Progenitor cell of endocrine pancreas (in vitro differentiated cells): ENCODE measurements at regions not wholly inside any gene's neighbourhood (a gene's known extent, or its start where the extent isn't known, plus 50 kb on each side); places are given as distances from the start of the nearest gene placed in this dataset.

Experiments
- DNase-seq: peaks from one replicate; pipeline ENCODE4 v3.0.0; 2021; ENCODE audit warnings: low spot score; ENCODE audit not compliant: unreplicated experiment
- H3K27ac Mint-ChIP-seq: 2 replicates; pipeline ENCODE4 v1.8.0; 2021; ENCODE audit warnings: mild to moderate bottlenecking, moderate library complexity, mixed read lengths
- H3K27me3 Mint-ChIP-seq: 2 replicates; pipeline ENCODE4 v1.8.0; 2021; ENCODE audit warnings: mixed read lengths
- H3K36me3 Mint-ChIP-seq: 2 replicates; pipeline ENCODE4 v1.8.0; 2022; ENCODE audit warnings: mixed read lengths; ENCODE audit not compliant: insufficient read depth
- H3K4me1 Mint-ChIP-seq: 2 replicates; pipeline ENCODE4 v1.8.0; 2021; ENCODE audit warnings: low read depth, mixed read lengths
- H3K4me3 Mint-ChIP-seq: 2 replicates; pipeline ENCODE4 v1.8.0; 2021; ENCODE audit warnings: low read depth, mild to moderate bottlenecking, moderate library complexity, mixed read lengths
- H3K9me3 Mint-ChIP-seq: 2 replicates; pipeline ENCODE4 v1.8.0; 2021; ENCODE audit warnings: low read depth, mixed read lengths
- TF ChIP-seq, protein P1 (sequence below): fragments of 200-600 bp; sonication (generic); IDR thresholded peaks from one replicate; pipeline ENCODE4 v1.5.0; 2021; ENCODE audit warnings: antibody characterized with exemption, mild to moderate bottlenecking; ENCODE audit not compliant: unreplicated experiment

DNA sequence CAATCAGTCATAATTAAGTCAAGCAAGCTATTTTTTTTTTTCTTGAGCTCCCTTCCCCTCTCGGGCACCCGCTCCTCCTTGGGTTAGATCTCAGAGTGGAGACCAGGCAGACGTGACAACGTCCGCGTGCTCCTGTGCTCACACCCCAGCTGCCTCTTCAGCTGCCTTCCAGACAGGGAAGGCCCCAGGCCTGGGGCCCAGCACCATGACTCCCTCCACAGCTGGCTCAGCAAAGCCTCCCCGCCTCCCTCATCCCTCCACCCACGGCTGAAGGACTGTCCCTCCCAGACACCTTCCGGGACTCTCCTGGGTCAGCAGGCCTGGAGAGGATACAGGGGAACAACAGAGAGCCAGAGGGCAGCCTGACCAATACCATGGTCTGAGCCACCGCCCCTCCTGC is 87.9 kb upstream of the LINGO1 start:
- H3K36me3 Mint-ChIP-seq = no peaks in the 10 kb centered on the region
- no peak overlapping the region for H3K4me3 Mint-ChIP-seq
- no peaks in the 10 kb centered on the region for H3K4me1 Mint-ChIP-seq
- no peaks in the 10 kb centered on the region for H3K27me3 Mint-ChIP-seq
- no peak for DNase-seq
- no peak overlapping the region for H3K27ac Mint-ChIP-seq
- TF ChIP-seq, protein P1, sequence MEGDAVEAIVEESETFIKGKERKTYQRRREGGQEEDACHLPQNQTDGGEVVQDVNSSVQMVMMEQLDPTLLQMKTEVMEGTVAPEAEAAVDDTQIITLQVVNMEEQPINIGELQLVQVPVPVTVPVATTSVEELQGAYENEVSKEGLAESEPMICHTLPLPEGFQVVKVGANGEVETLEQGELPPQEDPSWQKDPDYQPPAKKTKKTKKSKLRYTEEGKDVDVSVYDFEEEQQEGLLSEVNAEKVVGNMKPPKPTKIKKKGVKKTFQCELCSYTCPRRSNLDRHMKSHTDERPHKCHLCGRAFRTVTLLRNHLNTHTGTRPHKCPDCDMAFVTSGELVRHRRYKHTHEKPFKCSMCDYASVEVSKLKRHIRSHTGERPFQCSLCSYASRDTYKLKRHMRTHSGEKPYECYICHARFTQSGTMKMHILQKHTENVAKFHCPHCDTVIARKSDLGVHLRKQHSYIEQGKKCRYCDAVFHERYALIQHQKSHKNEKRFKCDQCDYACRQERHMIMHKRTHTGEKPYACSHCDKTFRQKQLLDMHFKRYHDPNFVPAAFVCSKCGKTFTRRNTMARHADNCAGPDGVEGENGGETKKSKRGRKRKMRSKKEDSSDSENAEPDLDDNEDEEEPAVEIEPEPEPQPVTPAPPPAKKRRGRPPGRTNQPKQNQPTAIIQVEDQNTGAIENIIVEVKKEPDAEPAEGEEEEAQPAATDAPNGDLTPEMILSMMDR = no peak
- no peaks in the 10 kb centered on the region for H3K9me3 Mint-ChIP-seq

DNA sequence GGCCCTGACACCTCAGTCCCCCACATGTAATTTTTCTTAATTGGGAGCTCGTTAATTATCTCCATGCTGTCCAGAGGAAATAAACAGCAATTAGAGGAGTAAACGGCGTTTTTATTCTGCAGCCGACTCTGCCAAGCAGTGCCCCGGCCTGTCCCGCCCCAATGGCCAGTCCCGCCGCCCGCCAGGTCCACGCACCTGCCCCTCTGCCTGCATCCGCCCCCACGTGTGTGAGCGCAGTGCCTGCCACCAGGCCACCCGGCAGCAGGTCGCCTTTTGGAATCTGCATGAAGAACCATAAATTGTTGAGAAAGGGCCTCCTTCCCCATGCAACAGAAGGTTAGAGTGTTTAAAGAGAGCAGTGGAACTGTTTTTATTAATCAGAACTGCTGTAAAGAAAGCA is 87.5 kb upstream of the LINGO1 start:
- TF ChIP-seq, protein P1 = no peak
- Mint-ChIP-seq H3K27ac (no peak overlapping the region), H3K4me3 (no peak overlapping the region), H3K36me3 (no peaks in the 10 kb centered on the region), H3K4me1 (no peaks in the 10 kb centered on the region), H3K27me3 (no peaks in the 10 kb centered on the region), H3K9me3 (no peaks in the 10 kb centered on the region)
- DNase-seq = no peak

DNA sequence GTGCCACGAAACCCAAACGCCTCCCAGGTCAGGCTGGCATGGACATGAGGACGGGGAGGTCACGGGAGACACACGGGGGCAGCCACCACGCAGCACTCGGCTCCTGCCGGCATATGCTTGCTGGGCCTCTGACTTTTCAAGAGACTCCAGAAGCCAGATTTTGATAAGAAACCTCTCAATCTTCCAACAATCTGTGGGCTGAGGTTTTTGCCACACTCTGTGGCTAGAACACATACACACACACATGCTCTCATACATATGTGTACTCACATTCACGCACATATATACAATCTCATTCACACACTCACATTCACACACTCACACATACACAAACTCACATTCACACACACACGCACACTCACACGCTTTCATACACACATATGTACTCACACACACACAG is 86.7 kb upstream of the LINGO1 start:
- TF ChIP-seq, protein P1 = no peak
- Mint-ChIP-seq H3K9me3 (no peaks in the 10 kb centered on the region), H3K36me3 (no peaks in the 10 kb centered on the region), H3K27ac (no peak overlapping the region), H3K27me3 (no peaks in the 10 kb centered on the region), H3K4me1 (no peaks in the 10 kb centered on the region), H3K4me3 (no peak overlapping the region)
- DNase-seq = no peak

DNA sequence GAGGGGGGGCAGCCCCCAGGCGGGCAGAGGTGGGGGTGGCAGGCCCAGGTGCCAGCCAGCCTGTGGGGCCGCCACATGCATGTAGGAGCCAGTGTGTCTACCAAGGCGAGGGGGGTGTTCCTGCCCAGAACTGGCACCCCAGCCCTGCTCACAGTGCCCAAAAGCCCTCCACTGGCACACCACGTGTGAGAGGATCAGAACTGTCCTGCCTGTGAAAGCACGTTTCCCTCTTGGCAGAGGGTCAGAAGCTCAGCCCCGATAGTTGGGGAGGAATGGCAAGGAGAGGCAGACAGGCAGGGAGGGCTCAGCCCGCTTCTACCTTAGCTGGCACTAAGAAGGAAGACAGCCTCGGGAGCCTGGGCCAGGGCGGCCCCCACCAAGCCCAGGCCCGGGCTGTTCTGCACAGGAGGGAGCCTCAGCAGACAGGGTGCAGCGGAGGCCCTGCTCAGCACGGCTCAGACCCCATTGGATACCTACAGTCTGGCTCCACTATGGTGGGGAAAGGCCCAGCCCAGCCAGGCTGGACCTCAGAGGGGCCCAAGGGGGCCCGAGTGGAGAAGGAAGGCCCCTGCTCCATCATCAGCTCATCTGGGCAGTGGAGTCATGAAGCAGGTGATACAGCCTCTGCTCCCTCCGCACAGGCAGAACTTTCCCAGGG is 84.8 kb upstream of the LINGO1 start:
- H3K36me3 Mint-ChIP-seq = no peaks in the 10 kb centered on the region
- no peak overlapping the region for H3K4me3 Mint-ChIP-seq
- H3K27me3 Mint-ChIP-seq = no peaks in the 10 kb centered on the region

DNA sequence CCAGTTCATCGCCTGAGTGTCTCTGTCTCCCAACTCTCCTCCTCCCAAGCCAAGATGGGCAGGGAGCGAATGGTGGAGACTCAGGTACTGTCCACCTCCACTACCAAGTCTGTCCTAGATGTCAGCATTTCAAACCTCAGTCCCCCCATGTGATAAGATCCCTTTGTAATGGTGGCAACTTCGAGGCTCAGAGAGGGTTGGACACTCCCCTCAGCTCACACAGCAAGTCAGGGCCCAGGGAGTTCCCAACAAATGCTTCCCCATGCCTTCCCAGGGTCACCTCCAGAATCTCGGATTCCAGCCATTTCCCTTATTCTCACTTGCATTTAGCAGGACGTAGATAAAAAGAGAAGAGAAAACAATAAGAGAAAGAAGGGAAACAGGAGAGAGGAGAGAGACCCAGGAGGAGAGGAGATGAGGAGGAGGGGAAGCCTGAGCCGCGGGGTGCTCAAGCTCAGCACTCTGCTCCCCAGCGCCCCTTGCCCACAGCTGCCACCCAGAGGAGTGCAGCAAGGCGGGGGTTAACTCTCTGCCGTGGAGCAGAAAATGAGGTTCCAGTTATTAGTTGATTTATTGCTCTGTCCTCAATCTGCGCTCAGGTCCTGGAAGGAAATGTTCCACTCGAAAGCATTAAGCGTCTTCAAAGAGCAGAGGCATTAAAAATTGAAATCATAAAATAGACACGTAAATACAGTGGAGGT is 84.1 kb upstream of the LINGO1 start:
- no peak for DNase-seq
- Mint-ChIP-seq H3K27me3 (no peaks in the 10 kb centered on the region), H3K4me3 (no peak overlapping the region), H3K4me1 (peaks cover 2% of the 10 kb centered on the region), H3K36me3 (no peaks in the 10 kb centered on the region), H3K9me3 (no peaks in the 10 kb centered on the region), H3K27ac (no peak overlapping the region)
- TF ChIP-seq, protein P1 = no peak

More for the DNA sequence above, 84.8 kb upstream of the LINGO1 start:
- Mint-ChIP-seq H3K27ac (no peak overlapping the region), H3K4me1 (peaks cover 2% of the 10 kb centered on the region), H3K9me3 (no peaks in the 10 kb centered on the region)
- DNase-seq = no peak
- TF ChIP-seq, protein P1 = no peak
